ENCODE measurements at regions not wholly inside any gene's neighbourhood (a gene's known extent, or its start where the extent isn't known, plus 50 kb on each side); places are given as distances from the start of the nearest gene placed in this dataset.

DNA sequence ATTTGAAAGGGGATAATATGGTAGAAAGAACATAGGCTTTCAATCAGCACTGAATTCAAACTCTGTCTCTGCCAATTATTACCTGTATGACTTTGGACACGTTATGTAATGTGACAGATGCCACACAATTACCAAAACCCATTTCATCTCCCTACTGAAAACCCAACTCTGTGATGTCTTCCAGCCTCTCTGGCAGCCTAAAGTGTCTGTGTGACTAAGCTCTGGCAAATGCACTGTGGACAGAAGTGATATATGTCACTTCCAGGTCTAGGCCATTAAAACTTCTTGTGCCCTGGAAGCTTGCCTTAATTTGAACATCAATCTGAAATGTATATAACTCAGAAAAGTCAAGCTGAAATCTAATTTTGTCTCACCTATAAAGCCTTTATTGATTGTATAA is 552.0 kb downstream of the RFC3 start:
- TF ChIP-seq ARNTL (CRISPR knock-in tag; IDR thresholded peaks at IDR 0.05; ENCODE audit: borderline replicate concordance, low read depth) (no peak), ZFP30 (CRISPR knock-in tag; IDR thresholded peaks at IDR 0.05) (no peak), TSHZ2 (CRISPR knock-in tag; IDR thresholded peaks at IDR 0.05) (no peak), RARB (CRISPR knock-in tag; IDR thresholded peaks at IDR 0.05) (no peak), GLIS3 (CRISPR knock-in tag; IDR thresholded peaks at IDR 0.05) (no peak)
- TF ChIP-seq, protein P1, sequence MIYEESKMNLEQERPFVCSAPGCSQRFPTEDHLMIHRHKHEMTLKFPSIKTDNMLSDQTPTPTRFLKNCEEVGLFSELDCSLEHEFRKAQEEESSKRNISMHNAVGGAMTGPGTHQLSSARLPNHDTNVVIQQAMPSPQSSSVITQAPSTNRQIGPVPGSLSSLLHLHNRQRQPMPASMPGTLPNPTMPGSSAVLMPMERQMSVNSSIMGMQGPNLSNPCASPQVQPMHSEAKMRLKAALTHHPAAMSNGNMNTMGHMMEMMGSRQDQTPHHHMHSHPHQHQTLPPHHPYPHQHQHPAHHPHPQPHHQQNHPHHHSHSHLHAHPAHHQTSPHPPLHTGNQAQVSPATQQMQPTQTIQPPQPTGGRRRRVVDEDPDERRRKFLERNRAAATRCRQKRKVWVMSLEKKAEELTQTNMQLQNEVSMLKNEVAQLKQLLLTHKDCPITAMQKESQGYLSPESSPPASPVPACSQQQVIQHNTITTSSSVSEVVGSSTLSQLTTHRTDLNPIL (CRISPR knock-in tag; IDR thresholded peaks at IDR 0.05; ENCODE audit: low read depth), result no peak

Data from SK-N-SH treated with all-trans-retinoic acid at 6 μM for 48 hours (cell line).